ENCODE measurements at regions not wholly inside any gene's neighbourhood (a gene's known extent, or its start where the extent isn't known, plus 50 kb on each side); places are given as distances from the start of the nearest gene placed in this dataset.

DNA sequence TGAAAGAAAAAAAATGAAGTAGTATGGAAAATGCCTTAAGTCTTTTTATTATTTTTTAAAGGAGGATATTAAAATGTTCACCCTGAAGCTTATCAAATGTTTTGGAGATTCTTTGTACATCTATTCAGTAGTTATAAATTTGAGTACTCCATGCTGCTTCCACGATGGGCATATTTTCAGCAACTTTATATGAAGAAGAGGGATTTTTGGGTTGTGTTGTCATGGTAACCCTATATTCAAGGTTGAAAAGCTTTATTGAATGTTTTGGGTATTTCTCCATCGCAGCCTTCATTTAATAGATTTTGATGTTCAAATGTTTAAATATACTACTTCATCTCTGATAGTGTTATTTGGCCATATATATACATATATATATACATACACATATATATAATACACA lies 557.5 kb downstream of the CAAP1 start:
- Histone ChIP-seq H2AFZ (ENCODE audit: low read length) (no peak overlapping the region), H3K23me2 (ENCODE audit: low read depth, low read length) (no peaks in the 10 kb centered on the region), H3K36me3 (ENCODE audit: control insufficient read depth in 2 of 4, insufficient read depth in 4 of 4, low read length in 3 of 4) (no peaks in the 10 kb centered on the region), H2BK20ac (ENCODE audit: low read length) (no peak overlapping the region), H3K79me1 (ENCODE audit: low read depth, low read length) (no peaks in the 10 kb centered on the region), H3K18ac (ENCODE audit: extremely low read depth, low read length) (no peak overlapping the region), H2AK5ac (ENCODE audit: low read depth, low read length) (no peak overlapping the region), H3K56ac (replicated peaks; ENCODE audit: insufficient read length, low read depth, low read length) (no peak overlapping the region), H2BK12ac (ENCODE audit: low read depth, low read length) (no peak overlapping the region), H4K20me1 (replicated peaks in 1 of 2; ENCODE audit: control insufficient read depth in 1 of 2, insufficient read depth in 2 of 2, low read length in 2 of 2) (no peaks in the 10 kb centered on the region), H3K4me3 (ENCODE audit: extremely low read depth in 1 of 4, insufficient read depth in 2 of 4, low read depth in 3 of 4, low read length in 4 of 4) (no peak overlapping the region), H3K4ac (replicated peaks; ENCODE audit: insufficient read length, low read depth, low read length) (no peak overlapping the region), H3K27ac (ENCODE audit: low read depth, low read length) (no peak overlapping the region), H3K14ac (ENCODE audit: insufficient read length) (no peak overlapping the region), H2BK5ac (ENCODE audit: low read depth, low read length) (no peak overlapping the region), H3K27me3 (replicated peaks in 1 of 4; ENCODE audit: control insufficient read depth in 3 of 4, extremely low read depth in 1 of 4, insufficient read depth in 3 of 4, low read length in 3 of 4) (no peaks in the 10 kb centered on the region), H4K91ac (replicated peaks; ENCODE audit: insufficient read length, low read length) (no peak overlapping the region), H3K79me2 (ENCODE audit: control insufficient read depth in 1 of 2, insufficient read depth in 2 of 2, low read length in 2 of 2) (no peaks in the 10 kb centered on the region), H4K5ac (ENCODE audit: insufficient read length, low read depth, low read length) (no peak overlapping the region), H4K8ac (ENCODE audit: extremely low read depth, insufficient read depth, low read length) (no peak overlapping the region), H3K4me1 (replicated peaks in 1 of 4; ENCODE audit: control insufficient read depth in 3 of 4, insufficient read depth in 4 of 4, low read length in 3 of 4) (no peaks in the 10 kb centered on the region; a peak in 1 of 7 replicates), H2BK120ac (replicated peaks; ENCODE audit: low read depth, low read length) (no peak overlapping the region), H2BK15ac (ENCODE audit: low read length) (no peak overlapping the region), H3K23ac (ENCODE audit: insufficient read length) (no peak overlapping the region), H3K9ac (replicated peaks in 1 of 4; ENCODE audit: extremely low read depth in 1 of 4, low read depth in 3 of 4, low read length in 3 of 4) (no peak overlapping the region), H3K4me2 (ENCODE audit: insufficient read depth in 1 of 2, low read depth in 2 of 2, low read length in 2 of 2) (no peak overlapping the region), H3K9me3 (ENCODE audit: insufficient read depth in 2 of 2, low read depth in 1 of 2, low read length in 1 of 2) (no peaks in the 10 kb centered on the region)
- FAIRE-seq (no peak), DNase-seq (ENCODE audit: low read depth in 1 of 2, low spot score in 2 of 2) (no peak)
- ChIA-PET CTCF (ENCODE audit: partially characterized antibody) (no interaction called here), POLR2A (ENCODE audit: partially characterized antibody) (no interaction called here)
- WGBS, 2 experiments (ENCODE audit: extremely low coverage in 1 of 2, insufficient coverage in 1 of 2, insufficient read length in 1 of 2, insufficient replicate concordance in 2 of 2, low coverage in 1 of 2, low lambda C conversion rate in 2 of 2, missing lambda C conversion rate in 1 of 2) = 91% methylated on average over 2 of the region's 2 CpGs; no CpG with 5 or more reads in 1 of the 2 experiments
- TF ChIP-seq POU5F1 (IDR thresholded peaks at IDR 0.05; ENCODE audit: low read depth, low read length) (no peak), YY1 (IDR thresholded peaks at IDR 0.05; ENCODE audit: low read depth, low read length) (no peak), MAFK (IDR thresholded peaks at IDR 0.05; ENCODE audit: low read depth, low read length) (no peak), EZH2 (IDR thresholded peaks at IDR 0.05; ENCODE audit: low read depth, low read length, severe bottlenecking) (no peak), SP2 (IDR thresholded peaks at IDR 0.05; ENCODE audit: low read length) (no peak), SAP30 (IDR thresholded peaks at IDR 0.05; ENCODE audit: insufficient read depth, insufficient replicate concordance, low read length) (no peak), TAF7 (optimal IDR thresholded peaks at IDR 0.05; ENCODE audit: borderline replicate concordance, low read depth, low read length) (no peak), SIX5 (IDR thresholded peaks at IDR 0.05; ENCODE audit: low read depth, low read length) (no peak), PHF8 (conservative IDR thresholded peaks at IDR 0.05; ENCODE audit: low read depth, low read length) (no peak), TBP (IDR thresholded peaks at IDR 0.05; ENCODE audit: low read depth, low read length) (no peak), BCL11A (IDR thresholded peaks at IDR 0.05; ENCODE audit: low read depth in 2 of 2, low read length in 2 of 2) (no peak), SP4 (IDR thresholded peaks at IDR 0.05; ENCODE audit: low read length) (no peak)
- TF ChIP-seq, protein P1, sequence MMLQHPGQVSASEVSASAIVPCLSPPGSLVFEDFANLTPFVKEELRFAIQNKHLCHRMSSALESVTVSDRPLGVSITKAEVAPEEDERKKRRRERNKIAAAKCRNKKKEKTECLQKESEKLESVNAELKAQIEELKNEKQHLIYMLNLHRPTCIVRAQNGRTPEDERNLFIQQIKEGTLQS (IDR thresholded peaks at IDR 0.05; ENCODE audit: insufficient read depth, low read depth, low read length) = no peak
- TF ChIP-seq, protein P2, sequence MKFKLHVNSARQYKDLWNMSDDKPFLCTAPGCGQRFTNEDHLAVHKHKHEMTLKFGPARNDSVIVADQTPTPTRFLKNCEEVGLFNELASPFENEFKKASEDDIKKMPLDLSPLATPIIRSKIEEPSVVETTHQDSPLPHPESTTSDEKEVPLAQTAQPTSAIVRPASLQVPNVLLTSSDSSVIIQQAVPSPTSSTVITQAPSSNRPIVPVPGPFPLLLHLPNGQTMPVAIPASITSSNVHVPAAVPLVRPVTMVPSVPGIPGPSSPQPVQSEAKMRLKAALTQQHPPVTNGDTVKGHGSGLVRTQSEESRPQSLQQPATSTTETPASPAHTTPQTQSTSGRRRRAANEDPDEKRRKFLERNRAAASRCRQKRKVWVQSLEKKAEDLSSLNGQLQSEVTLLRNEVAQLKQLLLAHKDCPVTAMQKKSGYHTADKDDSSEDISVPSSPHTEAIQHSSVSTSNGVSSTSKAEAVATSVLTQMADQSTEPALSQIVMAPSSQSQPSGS (IDR thresholded peaks at IDR 0.05; ENCODE audit: low read length) = no peak
